HG03280 (cell line): ENCODE measurements at regions not wholly inside any gene's neighbourhood (a gene's known extent, or its start where the extent isn't known, plus 50 kb on each side); places are given as distances from the start of the nearest gene placed in this dataset.
"Not testable (repeated sequence)": the region's sequence is repeated elsewhere in the genome, so short reads cannot be mapped to it uniquely, and the experiment has no call there.

ENCODE experiments used
- ATAC-seq: cut with Tn5 transposase; IDR thresholded peaks from one replicate; pipeline ENCODE4 v1.9.1; 2021; ENCODE audit warnings: mild to moderate bottlenecking, moderate library complexity; ENCODE audit not compliant: unreplicated experiment

GRCh38 chr6:113352831-113353230, 504.3 kb upstream of the MARCKS start:
- no peak for ATAC-seq

- no peak for ATAC-seq
Measured at GRCh38 chr6:113353392-113353791, 503.8 kb upstream of the MARCKS start.

- no peak for ATAC-seq
Measured at GRCh38 chr6:113354204-113354895, 502.8 kb upstream of the MARCKS start.

GRCh38 chr6:113356139-113356538, 501.0 kb upstream of the MARCKS start:
- ATAC-seq, result no peak

GRCh38 chr6:113357041-113357440, 500.1 kb upstream of the MARCKS start:
- ATAC-seq, result no peak

GRCh38 chr6:113358063-113358583, 499.0 kb upstream of the MARCKS start:
- ATAC-seq, result no peak

- ATAC-seq, result no peak
Measured at GRCh38 chr6:113359155-113360140, 497.7 kb upstream of the MARCKS start.

- ATAC-seq, result no peak
Measured at GRCh38 chr6:113361014-113361645, 496.0 kb upstream of the MARCKS start.

GRCh38 chr6:113362301-113363047, 494.7 kb upstream of the MARCKS start:
- no peak for ATAC-seq

- no peak for ATAC-seq
Measured at GRCh38 chr6:113363048-113363798, 493.9 kb upstream of the MARCKS start.

GRCh38 chr6:113363866-113364265, 493.3 kb upstream of the MARCKS start:
- ATAC-seq, result no peak

- ATAC-seq, result no peak
Measured at GRCh38 chr6:113364766-113365165, 492.4 kb upstream of the MARCKS start.

GRCh38 chr6:113365191-113365590, 492.0 kb upstream of the MARCKS start:
- no peak for ATAC-seq

GRCh38 chr6:113366505-113366904, 490.6 kb upstream of the MARCKS start:
- no peak for ATAC-seq

- ATAC-seq, result no peak
Measured at GRCh38 chr6:113370508-113371502, 486.3 kb upstream of the MARCKS start.

GRCh38 chr6:113375466-113375865, 481.7 kb upstream of the MARCKS start:
- not testable (repeated sequence) for ATAC-seq

- no peak for ATAC-seq
Measured at GRCh38 chr6:113375950-113376846, 480.9 kb upstream of the MARCKS start.

GRCh38 chr6:113376847-113377165, 480.3 kb upstream of the MARCKS start:
- no peak for ATAC-seq
